Activated B cell treated with CpG ODN at 0.5 μM for 24 hours (primary cell): ENCODE measurements at regions not wholly inside any gene's neighbourhood (a gene's known extent, or its start where the extent isn't known, plus 50 kb on each side); places are given as distances from the start of the nearest gene placed in this dataset.

Experiments
- ATAC-seq: fragments of 200-7000 bp; cut with Tn5 transposase; one replicate; pipeline ENCODE4 v1.10.0; 2021; ENCODE audit warnings: low read depth, mild to moderate bottlenecking, moderate library complexity
- CTCF ChIA-PET: fragments of 350-600 bp; sonication (Branson Sonifier 250); formaldehyde crosslinking; loops from one replicate; lab custom pipeline; 2021; ENCODE audit warnings: antibody characterized with exemption; lab: Charles Lee
- POLR2A ChIA-PET: fragments of 350-600 bp; sonication (Branson Sonifier 250); formaldehyde crosslinking; loops from one replicate; lab custom pipeline; 2021; ENCODE audit warnings: antibody characterized with exemption; lab: Charles Lee
- DNase-seq: peaks from one replicate; pipeline ENCODE4 v3.0.0; 2022
- H3K27ac Mint-ChIP-seq: one replicate; pipeline ENCODE4 v1.8.0; 2020; ENCODE audit warnings: mixed read lengths
- H3K27me3 Mint-ChIP-seq: one replicate; pipeline ENCODE4 v1.8.0; 2021; ENCODE audit warnings: mixed read lengths
- H3K36me3 Mint-ChIP-seq: one replicate; pipeline ENCODE4 v1.8.0; 2021; ENCODE audit warnings: low read depth, mixed read lengths
- H3K4me1 Mint-ChIP-seq: one replicate; pipeline ENCODE4 v1.8.0; 2021; ENCODE audit warnings: mixed read lengths
- H3K4me3 Mint-ChIP-seq: one replicate; pipeline ENCODE4 v1.8.0; 2020; ENCODE audit warnings: mild to moderate bottlenecking, mixed read lengths
- H3K9me3 Mint-ChIP-seq: one replicate; pipeline ENCODE4 v1.8.0; 2020; ENCODE audit warnings: mixed read lengths
- intact Hi-C: fragments of 100-400 bp; cut with micrococcal nuclease; formaldehyde crosslinking; loops from one replicate; pipeline ENCODE4 v1.15.1; 2024
- TF ChIP-seq, protein P1 (sequence below): fragments of 200-600 bp; IDR thresholded peaks from one replicate; pipeline ENCODE4 v1.8.0; 2022; ENCODE audit warnings: antibody characterized with exemption, mild to moderate bottlenecking

DNA sequence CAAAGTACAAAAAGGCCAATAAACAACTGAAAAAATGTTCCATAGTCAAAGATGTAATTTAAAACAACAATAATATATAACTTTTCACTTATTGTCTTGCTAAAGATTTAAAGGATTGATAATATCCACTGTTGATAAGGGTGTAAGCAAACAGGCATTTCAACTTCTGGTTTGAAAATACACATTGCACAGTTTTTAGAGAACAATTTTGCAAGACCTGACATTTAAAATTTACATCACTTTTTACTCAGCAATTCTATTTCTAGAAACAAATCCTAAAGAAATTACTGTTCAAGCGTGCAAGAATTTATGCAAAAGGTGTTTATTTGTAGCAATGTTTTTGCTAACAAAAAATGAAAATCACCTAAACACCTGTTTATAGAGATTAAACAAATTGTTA is 120.4 kb downstream of the TDRD15 start:
- H3K36me3 Mint-ChIP-seq, result no peaks in the 10 kb centered on the region
- POLR2A ChIA-PET, result no interaction called here
- no peak for DNase-seq

DNA sequence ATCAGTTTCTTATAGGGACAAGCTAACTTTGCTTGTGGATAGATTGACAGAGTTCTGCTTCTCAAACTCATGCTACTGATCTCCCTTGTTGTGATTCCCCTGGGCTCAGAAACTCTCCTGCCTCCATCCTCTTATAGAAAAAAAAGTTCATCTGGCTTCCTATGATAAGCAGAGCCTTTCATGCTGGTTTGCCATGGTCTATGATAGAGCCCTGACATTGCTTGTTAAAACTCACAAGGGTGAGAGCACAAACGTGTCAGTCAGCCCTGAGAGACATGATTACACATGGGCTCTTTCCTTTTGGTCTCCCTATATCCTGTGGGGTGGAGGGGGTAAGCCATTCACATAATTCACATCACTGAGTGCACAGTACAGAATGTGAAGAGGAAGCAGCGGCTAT is 121.8 kb downstream of the TDRD15 start:
- CTCF ChIA-PET, result no interaction called here
- Mint-ChIP-seq H3K4me1 (no peaks in the 10 kb centered on the region), H3K27me3 (peaks cover 2% of the 10 kb centered on the region), H3K9me3 (no peaks in the 10 kb centered on the region), H3K27ac (no peak overlapping the region), H3K4me3 (no peak overlapping the region), H3K36me3 (no peaks in the 10 kb centered on the region)
- POLR2A ChIA-PET, result no interaction called here
- intact Hi-C loops, result no loop called here
- no peak for ATAC-seq
- TF ChIP-seq, protein P1, sequence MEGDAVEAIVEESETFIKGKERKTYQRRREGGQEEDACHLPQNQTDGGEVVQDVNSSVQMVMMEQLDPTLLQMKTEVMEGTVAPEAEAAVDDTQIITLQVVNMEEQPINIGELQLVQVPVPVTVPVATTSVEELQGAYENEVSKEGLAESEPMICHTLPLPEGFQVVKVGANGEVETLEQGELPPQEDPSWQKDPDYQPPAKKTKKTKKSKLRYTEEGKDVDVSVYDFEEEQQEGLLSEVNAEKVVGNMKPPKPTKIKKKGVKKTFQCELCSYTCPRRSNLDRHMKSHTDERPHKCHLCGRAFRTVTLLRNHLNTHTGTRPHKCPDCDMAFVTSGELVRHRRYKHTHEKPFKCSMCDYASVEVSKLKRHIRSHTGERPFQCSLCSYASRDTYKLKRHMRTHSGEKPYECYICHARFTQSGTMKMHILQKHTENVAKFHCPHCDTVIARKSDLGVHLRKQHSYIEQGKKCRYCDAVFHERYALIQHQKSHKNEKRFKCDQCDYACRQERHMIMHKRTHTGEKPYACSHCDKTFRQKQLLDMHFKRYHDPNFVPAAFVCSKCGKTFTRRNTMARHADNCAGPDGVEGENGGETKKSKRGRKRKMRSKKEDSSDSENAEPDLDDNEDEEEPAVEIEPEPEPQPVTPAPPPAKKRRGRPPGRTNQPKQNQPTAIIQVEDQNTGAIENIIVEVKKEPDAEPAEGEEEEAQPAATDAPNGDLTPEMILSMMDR, result no peak
- no peak for DNase-seq

More for the DNA sequence above, 120.4 kb downstream of the TDRD15 start:
- Mint-ChIP-seq H3K9me3 (no peaks in the 10 kb centered on the region), H3K27ac (no peak overlapping the region), H3K4me1 (no peaks in the 10 kb centered on the region), H3K4me3 (no peak overlapping the region), H3K27me3 (peaks cover 2% of the 10 kb centered on the region)
- CTCF ChIA-PET, result no interaction called here
- intact Hi-C loops, result no loop called here
- no peak for ATAC-seq
- TF ChIP-seq, protein P1, result no peak

GRCh38 chr2:21249367-21249766 is 125.6 kb downstream of the TDRD15 start:
- ChIA-PET CTCF (no interaction called here), POLR2A (no interaction called here)
- H3K4me1 Mint-ChIP-seq, result no peaks in the 10 kb centered on the region
- H3K4me3 Mint-ChIP-seq, result no peak overlapping the region
- intact Hi-C loops, result no loop called here
- H3K27me3 Mint-ChIP-seq, result peaks cover 2% of the 10 kb centered on the region
- no peaks in the 10 kb centered on the region for H3K9me3 Mint-ChIP-seq
- no peaks in the 10 kb centered on the region for H3K36me3 Mint-ChIP-seq
- DNase-seq (no peak), ATAC-seq (no peak)
- TF ChIP-seq, protein P1, result no peak
- no peak overlapping the region for H3K27ac Mint-ChIP-seq

DNA sequence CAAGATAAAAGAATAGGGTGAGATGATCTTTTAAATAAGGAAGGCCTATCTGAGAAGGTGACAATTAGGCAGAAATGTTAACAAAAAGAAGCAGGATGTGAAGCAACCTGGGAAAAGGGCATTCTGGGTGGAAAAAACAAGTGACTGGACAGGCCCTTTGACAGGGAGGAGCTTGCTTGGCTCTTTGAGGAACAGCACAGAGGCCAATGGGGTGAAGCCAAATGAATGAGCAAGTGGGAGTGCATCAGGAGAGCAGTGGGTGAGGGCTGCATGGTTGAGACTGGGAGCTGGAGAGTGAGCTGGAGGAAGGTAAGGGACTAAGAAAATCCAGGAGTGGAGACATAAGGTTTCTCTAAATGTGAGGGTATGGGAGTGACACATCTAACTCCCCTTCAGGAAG is 126.9 kb downstream of the TDRD15 start:
- intact Hi-C loops, result no loop called here
- Mint-ChIP-seq H3K4me3 (no peak overlapping the region), H3K9me3 (no peaks in the 10 kb centered on the region), H3K27me3 (no peaks in the 10 kb centered on the region), H3K36me3 (no peaks in the 10 kb centered on the region), H3K27ac (no peak overlapping the region), H3K4me1 (no peaks in the 10 kb centered on the region)
- DNase-seq (no peak), ATAC-seq (no peak)
- TF ChIP-seq, protein P1, result no peak
- ChIA-PET POLR2A (no interaction called here), CTCF (no interaction called here)

DNA sequence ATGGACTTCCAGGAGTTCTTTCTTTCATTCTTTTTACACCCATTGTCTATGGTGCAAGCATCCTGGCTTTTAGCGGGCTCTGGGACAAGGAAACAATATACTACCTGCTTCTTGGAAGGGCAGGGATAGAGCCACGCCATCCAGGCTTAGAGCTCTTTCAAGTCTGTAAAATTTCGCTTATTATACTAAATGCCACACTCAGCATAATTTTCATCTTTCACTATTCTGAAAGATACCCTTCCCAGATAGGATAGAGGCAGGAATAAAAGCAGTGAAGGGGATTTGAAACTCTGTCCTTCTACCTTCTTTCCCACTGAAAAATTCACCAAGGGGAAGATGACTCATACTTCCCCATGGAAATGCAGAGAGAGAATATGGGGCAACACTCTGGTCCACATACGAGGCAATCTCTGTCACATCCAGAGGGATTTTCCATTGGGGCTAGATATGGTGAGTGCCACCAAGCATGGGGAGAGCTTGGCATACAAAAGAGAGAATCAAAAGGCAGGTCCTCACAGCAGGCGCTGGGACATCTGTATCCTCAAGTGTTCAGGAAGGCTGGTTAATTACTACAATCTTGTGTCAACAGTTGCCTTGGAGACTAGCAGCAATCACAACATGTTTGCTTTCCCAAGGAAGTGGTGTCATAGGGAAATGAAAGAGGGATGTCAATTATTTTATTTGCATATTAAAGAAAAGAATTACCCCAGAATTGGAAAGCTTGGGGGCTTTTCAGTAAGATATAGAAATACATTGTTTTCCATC is 127.6 kb downstream of the TDRD15 start:
- no peak for DNase-seq
- Mint-ChIP-seq H3K27me3 (no peaks in the 10 kb centered on the region), H3K27ac (no peak overlapping the region), H3K36me3 (no peaks in the 10 kb centered on the region), H3K4me1 (no peaks in the 10 kb centered on the region), H3K9me3 (no peaks in the 10 kb centered on the region), H3K4me3 (no peak overlapping the region)
- CTCF ChIA-PET, result no interaction called here
- TF ChIP-seq, protein P1, result no peak
- POLR2A ChIA-PET, result no interaction called here
- intact Hi-C loops, result no loop called here
- ATAC-seq, result no peak
